HEK293 (cell line): ENCODE measurements at regions not wholly inside any gene's neighbourhood (a gene's known extent, or its start where the extent isn't known, plus 50 kb on each side); places are given as distances from the start of the nearest gene placed in this dataset.

ENCODE experiments used
- CTCF ChIA-PET: fragments of 350-600 bp; formaldehyde crosslinking; extraction: SDS; loops from one replicate; lab custom pipeline; 2021; ENCODE audit warnings: antibody characterized with exemption; lab: Yijun Ruan, JAX
- POLR2A ChIA-PET: fragments of 300-600 bp; formaldehyde crosslinking; extraction: SDS; loops from one replicate; lab custom pipeline; 2020; ENCODE audit warnings: antibody characterized with exemption, inconsistent platforms; lab: Yijun Ruan, JAX
- H3K27ac ChIP-seq: fragments of 200-500 bp; sonication (Bioruptor generic); 2 replicates; pipeline ENCODE4 v1.5.1; 2014; ENCODE audit warnings: low read depth, low read length, control low read depth, inconsistent platforms; ENCODE audit errors: extremely low read depth
- H3K36me3 ChIP-seq, 2 experiments: fragments of 200-500 bp in 1 of 2; sonication (Bioruptor generic) in 1 of 2; 1 replicate in 1 of 2; 2 replicates in 1 of 2; pipeline ENCODE4 v1.5.1; 2014 to 2017; ENCODE audit warnings: inconsistent platforms in 2 of 2, low read length in 2 of 2; ENCODE audit not compliant: control insufficient read depth in 2 of 2, insufficient read depth in 1 of 2
- H3K4me1 ChIP-seq: fragments of 200-500 bp; sonication (Bioruptor generic); 2 replicates; pipeline ENCODE4 v1.5.1; 2014; ENCODE audit warnings: mild to moderate bottlenecking, low read length, inconsistent platforms; ENCODE audit not compliant: control insufficient read depth, insufficient read depth
- H3K4me3 ChIP-seq: 2 replicates; pipeline ENCODE4 v1.5.1; 2011; ENCODE audit warnings: low read depth, mild to moderate bottlenecking, control low read depth, low read length, moderate library complexity
- H3K9me3 ChIP-seq: fragments of 200-500 bp; sonication (Bioruptor generic); 2 replicates; pipeline ENCODE4 v1.5.1; 2014; ENCODE audit warnings: low read depth, low read length, inconsistent platforms; ENCODE audit not compliant: control insufficient read depth, insufficient read depth
- HOXC10 ChIP-seq: sonication (generic); formaldehyde crosslinking; IDR thresholded peaks from 2 replicates; pipeline ENCODE4 v1.8.1; 2023; ENCODE audit warnings: mild to moderate bottlenecking, missing genetic modification reagents
- HOXD13 ChIP-seq: sonication (generic); formaldehyde crosslinking; IDR thresholded peaks from 2 replicates; pipeline ENCODE4 v1.8.0; 2022; ENCODE audit warnings: missing genetic modification reagents, borderline replicate concordance
- PRDM1 ChIP-seq: fragments of 450-650 bp; formaldehyde crosslinking; IDR thresholded peaks from 2 replicates; pipeline ENCODE4; 2016; ENCODE audit warnings: missing biosample characterization, missing genetic modification characterization
- REPIN1 ChIP-seq: fragments of 450-650 bp; formaldehyde crosslinking; IDR thresholded peaks from 2 replicates; pipeline ENCODE4 v1.5.1; 2017; ENCODE audit warnings: missing biosample characterization, missing genetic modification characterization, low read depth
- SCRT1 ChIP-seq: fragments of 450-650 bp; formaldehyde crosslinking; IDR thresholded peaks from 2 replicates; pipeline ENCODE4 v1.5.1; 2016; ENCODE audit warnings: missing biosample characterization, missing genetic modification characterization, borderline replicate concordance
- SETDB1 ChIP-seq: IDR thresholded peaks from one replicate; pipeline ENCODE4 v1.6.1; 2017; ENCODE audit warnings: mild to moderate bottlenecking, low read length, moderate library complexity, mixed read lengths; ENCODE audit not compliant: insufficient read length
- TRIM28 ChIP-seq: IDR thresholded peaks from 2 replicates; pipeline ENCODE4 v1.6.1; 2011; ENCODE audit warnings: low read length, control low read depth, borderline replicate concordance
- ZBTB1 ChIP-seq: fragments of 450-650 bp; formaldehyde crosslinking; IDR thresholded peaks from 2 replicates; pipeline ENCODE4 v1.5.1; 2016; ENCODE audit warnings: missing biosample characterization, missing genetic modification characterization
- ZBTB17 ChIP-seq: fragments of 450-650 bp; formaldehyde crosslinking; IDR thresholded peaks from 2 replicates; pipeline ENCODE4 v1.5.1; 2016; ENCODE audit warnings: missing biosample characterization, missing genetic modification characterization
- ZFHX2 ChIP-seq: fragments of 450-650 bp; formaldehyde crosslinking; conservative IDR thresholded peaks from 2 replicates; pipeline ENCODE4 v1.5.1; 2016; ENCODE audit warnings: missing biosample characterization, missing genetic modification characterization
- ZFP37 ChIP-seq: fragments of 450-650 bp; formaldehyde crosslinking; IDR thresholded peaks from 2 replicates; pipeline ENCODE4 v1.5.1; 2016; ENCODE audit warnings: missing biosample characterization, missing genetic modification characterization
- ZNF133 ChIP-seq: fragments of 450-650 bp; formaldehyde crosslinking; IDR thresholded peaks from 2 replicates; pipeline ENCODE4 v1.5.1; 2016; ENCODE audit warnings: missing biosample characterization, missing genetic modification characterization
- ZNF23 ChIP-seq: fragments of 450-650 bp; formaldehyde crosslinking; IDR thresholded peaks from 2 replicates; pipeline ENCODE4 v1.5.1; 2016; ENCODE audit warnings: missing biosample characterization, missing genetic modification characterization, borderline replicate concordance
- ZNF311 ChIP-seq: fragments of 450-650 bp; formaldehyde crosslinking; IDR thresholded peaks from 2 replicates; pipeline ENCODE4 v1.5.1; 2017; ENCODE audit warnings: missing biosample characterization, missing genetic modification characterization, borderline replicate concordance
- ZNF433 ChIP-seq: fragments of 450-650 bp; formaldehyde crosslinking; IDR thresholded peaks from 2 replicates; pipeline ENCODE4 v1.5.1; 2016; ENCODE audit warnings: missing biosample characterization, missing genetic modification characterization, low read depth
- ZNF48 ChIP-seq: fragments of 450-650 bp; formaldehyde crosslinking; IDR thresholded peaks from 2 replicates; pipeline ENCODE4 v1.5.1; 2016; ENCODE audit warnings: missing biosample characterization, missing genetic modification characterization
- ZNF521 ChIP-seq: fragments of 450-650 bp; formaldehyde crosslinking; IDR thresholded peaks from 2 replicates; pipeline ENCODE4 v1.5.1; 2017; ENCODE audit warnings: missing biosample characterization, mild to moderate bottlenecking, missing genetic modification characterization
- ZNF555 ChIP-seq: fragments of 450-650 bp; formaldehyde crosslinking; conservative IDR thresholded peaks from 2 replicates; pipeline ENCODE4 v1.5.1; 2017; ENCODE audit warnings: missing biosample characterization, mild to moderate bottlenecking, missing genetic modification characterization, inconsistent platforms
- ZNF585B ChIP-seq: fragments of 450-650 bp; formaldehyde crosslinking; IDR thresholded peaks from 2 replicates; pipeline ENCODE4 v1.5.1; 2016; ENCODE audit warnings: missing biosample characterization, missing genetic modification characterization
- ZNF624 ChIP-seq: fragments of 450-650 bp; formaldehyde crosslinking; IDR thresholded peaks from 2 replicates; pipeline ENCODE4 v1.5.1; 2017; ENCODE audit warnings: missing biosample characterization, missing genetic modification characterization
- ZNF837 ChIP-seq: fragments of 450-650 bp; formaldehyde crosslinking; IDR thresholded peaks from 2 replicates; pipeline ENCODE4 v1.5.1; 2016; ENCODE audit warnings: missing biosample characterization, missing genetic modification characterization
- TF ChIP-seq, protein P1 (sequence below): fragments of 450-650 bp; formaldehyde crosslinking; conservative IDR thresholded peaks from 2 replicates; pipeline ENCODE4 v1.5.1; 2016; ENCODE audit warnings: low read depth, missing biosample characterization, missing genetic modification characterization
- TF ChIP-seq, protein P2 (sequence below): fragments of 450-650 bp; formaldehyde crosslinking; IDR thresholded peaks from 2 replicates; pipeline ENCODE4 v1.5.1; 2016; ENCODE audit warnings: missing biosample characterization, missing genetic modification characterization
- TF ChIP-seq, protein P3 (sequence below): fragments of 450-650 bp; formaldehyde crosslinking; IDR thresholded peaks from 2 replicates; pipeline ENCODE4 v1.5.1; 2016; ENCODE audit warnings: missing biosample characterization, missing genetic modification characterization

DNA sequence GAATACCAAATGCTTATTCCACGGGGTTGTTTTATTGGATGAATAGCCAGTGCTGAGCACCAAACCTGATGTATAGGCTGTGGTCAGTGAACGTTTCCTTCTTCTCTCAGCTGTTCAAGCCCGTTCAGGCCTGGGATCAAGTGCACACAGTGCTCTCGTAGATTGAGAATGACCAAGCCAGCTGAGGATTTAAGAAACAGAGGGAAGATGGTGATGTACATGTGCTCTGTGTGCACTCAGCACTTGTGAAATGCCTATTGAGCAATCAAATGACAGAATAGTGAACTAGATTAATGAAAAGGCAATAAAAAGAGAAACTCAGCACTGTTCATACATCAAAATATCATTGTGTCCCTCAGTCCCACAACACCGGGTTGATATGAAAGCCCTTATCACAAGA, 302.5 kb downstream of the BMPER start:
- no peaks in the 10 kb centered on the region for H3K36me3 ChIP-seq
- CTCF ChIA-PET, result no interaction called here

DNA sequence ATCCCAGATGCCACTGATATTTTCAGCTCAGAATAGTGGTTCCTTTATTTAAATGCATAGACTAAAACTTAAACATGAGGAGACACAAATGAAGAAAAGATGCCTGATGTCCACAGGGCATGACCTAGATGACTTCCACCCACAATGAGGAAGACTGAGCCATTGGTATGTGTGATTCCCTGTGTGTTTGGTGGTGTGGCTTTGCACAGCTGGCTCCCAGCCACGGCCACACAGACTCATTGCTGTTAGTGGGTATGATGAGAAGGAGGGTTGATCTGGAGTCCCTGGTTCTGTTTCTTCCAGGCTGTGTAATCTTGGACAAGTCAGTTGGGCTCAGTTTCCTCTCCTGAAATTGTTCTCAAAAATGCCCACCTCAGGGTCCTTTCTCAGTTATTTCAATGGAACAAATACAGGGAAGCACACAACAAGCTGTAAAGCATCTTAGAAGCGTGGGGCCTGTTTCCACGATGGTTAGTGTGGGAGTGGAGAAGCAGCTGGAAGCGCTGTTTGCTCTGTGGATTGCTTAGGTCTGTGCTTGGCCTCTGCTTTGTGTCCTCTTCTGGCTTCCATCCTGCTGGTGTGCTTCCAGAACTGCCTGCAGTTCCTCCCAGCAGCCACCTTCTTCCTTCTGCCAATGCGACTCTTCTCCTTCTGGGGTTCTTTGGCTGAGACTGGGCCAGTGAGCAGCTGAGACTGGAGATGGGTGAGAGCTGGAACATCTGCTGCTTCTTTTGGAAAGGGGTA, 303.7 kb downstream of the BMPER start:
- H3K9me3 ChIP-seq, result no peaks in the 10 kb centered on the region
- no peak overlapping the region for H3K4me3 ChIP-seq
- no peak overlapping the region for H3K27ac ChIP-seq
- POLR2A ChIA-PET, result no interaction called here
- no peaks in the 10 kb centered on the region for H3K4me1 ChIP-seq
- TF ChIP-seq, protein P1, sequence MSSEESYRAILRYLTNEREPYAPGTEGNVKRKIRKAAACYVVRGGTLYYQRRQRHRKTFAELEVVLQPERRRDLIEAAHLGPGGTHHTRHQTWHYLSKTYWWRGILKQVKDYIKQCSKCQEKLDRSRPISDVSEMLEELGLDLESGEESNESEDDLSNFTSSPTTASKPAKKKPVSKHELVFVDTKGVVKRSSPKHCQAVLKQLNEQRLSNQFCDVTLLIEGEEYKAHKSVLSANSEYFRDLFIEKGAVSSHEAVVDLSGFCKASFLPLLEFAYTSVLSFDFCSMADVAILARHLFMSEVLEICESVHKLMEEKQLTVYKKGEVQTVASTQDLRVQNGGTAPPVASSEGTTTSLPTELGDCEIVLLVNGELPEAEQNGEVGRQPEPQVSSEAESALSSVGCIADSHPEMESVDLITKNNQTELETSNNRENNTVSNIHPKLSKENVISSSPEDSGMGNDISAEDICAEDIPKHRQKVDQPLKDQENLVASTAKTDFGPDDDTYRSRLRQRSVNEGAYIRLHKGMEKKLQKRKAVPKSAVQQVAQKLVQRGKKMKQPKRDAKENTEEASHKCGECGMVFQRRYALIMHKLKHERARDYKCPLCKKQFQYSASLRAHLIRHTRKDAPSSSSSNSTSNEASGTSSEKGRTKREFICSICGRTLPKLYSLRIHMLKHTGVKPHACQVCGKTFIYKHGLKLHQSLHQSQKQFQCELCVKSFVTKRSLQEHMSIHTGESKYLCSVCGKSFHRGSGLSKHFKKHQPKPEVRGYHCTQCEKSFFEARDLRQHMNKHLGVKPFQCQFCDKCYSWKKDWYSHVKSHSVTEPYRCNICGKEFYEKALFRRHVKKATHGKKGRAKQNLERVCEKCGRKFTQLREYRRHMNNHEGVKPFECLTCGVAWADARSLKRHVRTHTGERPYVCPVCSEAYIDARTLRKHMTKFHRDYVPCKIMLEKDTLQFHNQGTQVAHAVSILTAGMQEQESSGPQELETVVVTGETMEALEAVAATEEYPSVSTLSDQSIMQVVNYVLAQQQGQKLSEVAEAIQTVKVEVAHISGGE (tag by site-specific recombination), result no peak
- no peak for TF ChIP-seq ZNF433 (tag by site-specific recombination)
- no peak for TF ChIP-seq ZNF585B (tag by site-specific recombination)
- no peak for TF ChIP-seq ZFHX2 (tag by site-specific recombination)
- TF ChIP-seq ZNF521 (tag by site-specific recombination), result no peak
- TF ChIP-seq HOXD13 (CRISPR knock-in tag), result no peak
- TF ChIP-seq ZNF624, result no peak
- no peak for TF ChIP-seq ZNF555 (tag by site-specific recombination)
- TF ChIP-seq ZNF48 (tag by site-specific recombination), result no peak
- TF ChIP-seq PRDM1, result no peak
- TF ChIP-seq ZBTB17 (tag by site-specific recombination), result no peak
- TF ChIP-seq, protein P2, sequence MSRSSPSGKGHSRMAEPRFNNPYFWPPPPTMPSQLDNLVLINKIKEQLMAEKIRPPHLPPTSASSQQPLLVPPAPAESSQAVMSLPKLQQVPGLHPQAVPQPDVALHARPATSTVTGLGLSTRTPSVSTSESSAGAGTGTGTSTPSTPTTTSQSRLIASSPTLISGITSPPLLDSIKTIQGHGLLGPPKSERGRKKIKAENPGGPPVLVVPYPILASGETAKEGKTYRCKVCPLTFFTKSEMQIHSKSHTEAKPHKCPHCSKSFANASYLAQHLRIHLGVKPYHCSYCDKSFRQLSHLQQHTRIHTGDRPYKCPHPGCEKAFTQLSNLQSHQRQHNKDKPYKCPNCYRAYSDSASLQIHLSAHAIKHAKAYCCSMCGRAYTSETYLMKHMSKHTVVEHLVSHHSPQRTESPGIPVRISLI (tag by site-specific recombination), result no peak
- no peak for TF ChIP-seq ZNF23 (tag by site-specific recombination)
- no peak for TF ChIP-seq ZFP37 (tag by site-specific recombination)
- no peak for TF ChIP-seq REPIN1 (tag by site-specific recombination)
- TF ChIP-seq ZNF133 (tag by site-specific recombination), result no peak
- TF ChIP-seq ZBTB1 (tag by site-specific recombination), result no peak
- no peak for TF ChIP-seq ZNF311 (tag by site-specific recombination)
- CTCF ChIA-PET, result interaction anchor here (0.6 kb wide), 1 partner anchor 1055 kb away, joined by 4 read pairs; no protein-coding TSS in a partner anchor
- H3K36me3 ChIP-seq, result no peaks in the 10 kb centered on the region

More for the DNA sequence above, 302.5 kb downstream of the BMPER start:
- no peaks in the 10 kb centered on the region for H3K9me3 ChIP-seq
- H3K4me3 ChIP-seq, result no peak overlapping the region
- POLR2A ChIA-PET, result no interaction called here
- H3K27ac ChIP-seq, result no peak overlapping the region
- H3K4me1 ChIP-seq, result no peaks in the 10 kb centered on the region
- TF ChIP-seq TRIM28, result no peak
- TF ChIP-seq HOXC10 (CRISPR knock-in tag), result no peak
- no peak for TF ChIP-seq SCRT1 (tag by site-specific recombination)
- TF ChIP-seq SETDB1, result no peak
- TF ChIP-seq, protein P3, sequence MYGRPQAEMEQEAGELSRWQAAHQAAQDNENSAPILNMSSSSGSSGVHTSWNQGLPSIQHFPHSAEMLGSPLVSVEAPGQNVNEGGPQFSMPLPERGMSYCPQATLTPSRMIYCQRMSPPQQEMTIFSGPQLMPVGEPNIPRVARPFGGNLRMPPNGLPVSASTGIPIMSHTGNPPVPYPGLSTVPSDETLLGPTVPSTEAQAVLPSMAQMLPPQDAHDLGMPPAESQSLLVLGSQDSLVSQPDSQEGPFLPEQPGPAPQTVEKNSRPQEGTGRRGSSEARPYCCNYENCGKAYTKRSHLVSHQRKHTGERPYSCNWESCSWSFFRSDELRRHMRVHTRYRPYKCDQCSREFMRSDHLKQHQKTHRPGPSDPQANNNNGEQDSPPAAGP, result no peak
- no peak for TF ChIP-seq ZNF837 (tag by site-specific recombination)
- no peak for TF ChIP-seq ZFP37 (tag by site-specific recombination)
